GM18909 (cell line): ENCODE measurements at regions not wholly inside any gene's neighbourhood (a gene's known extent, or its start where the extent isn't known, plus 50 kb on each side); places are given as distances from the start of the nearest gene placed in this dataset.

Experiments
- ATAC-seq: cut with Tn5 transposase; IDR thresholded peaks from one replicate; pipeline ENCODE4 v1.9.1; 2021; ENCODE audit warnings: mild to moderate bottlenecking; ENCODE audit not compliant: unreplicated experiment, poor library complexity

- no peak for ATAC-seq
Observed at GRCh38 chr4:12286351-12286750, 857.7 kb upstream of the HS3ST1 start.

DNA sequence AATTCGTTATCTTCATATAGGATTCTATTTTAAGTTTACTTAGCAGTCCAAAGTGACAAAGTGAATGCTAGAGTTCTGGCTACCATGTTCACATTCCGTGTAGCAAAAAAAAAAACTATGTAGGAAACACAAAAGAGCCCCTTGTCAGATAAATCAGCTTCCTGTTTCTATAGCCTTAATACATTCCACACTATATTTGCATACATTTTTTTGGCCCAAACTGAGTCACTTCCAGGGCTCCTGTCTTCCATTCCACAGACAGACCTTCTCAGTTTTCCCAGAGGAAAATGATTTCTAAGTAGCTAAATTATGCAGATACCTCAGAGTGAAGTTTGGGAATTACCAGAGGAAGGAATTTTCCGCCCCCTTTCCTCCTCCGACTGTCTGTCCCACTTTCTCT lies 841.9 kb upstream of the HS3ST1 start:
- no peak for ATAC-seq

DNA sequence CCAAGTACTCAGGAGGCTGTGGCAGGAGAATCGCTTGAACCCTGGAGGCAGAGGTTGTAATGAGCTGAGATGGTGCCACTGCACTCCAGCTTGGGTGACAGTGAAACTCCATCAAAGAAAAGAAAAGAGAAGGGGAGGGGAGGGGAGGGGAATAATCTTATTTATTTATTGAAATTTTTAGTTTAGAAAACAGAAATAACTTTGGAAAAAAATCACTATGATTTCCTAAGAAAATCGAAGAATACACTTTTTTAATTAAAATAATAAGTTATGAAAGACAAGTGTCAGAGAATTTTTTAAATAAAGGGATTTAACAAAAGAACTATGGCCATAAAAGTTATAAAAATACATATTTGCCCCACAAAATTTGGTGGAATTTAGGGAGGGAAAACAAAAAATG lies 836.9 kb upstream of the HS3ST1 start:
- ATAC-seq: no peak

GRCh38 chr4:12260453-12260852 lies 831.8 kb upstream of the HS3ST1 start:
- no peak for ATAC-seq

GRCh38 chr4:12244973-12245372 lies 816.3 kb upstream of the HS3ST1 start:
- no peak for ATAC-seq

GRCh38 chr4:12242354-12242753 lies 813.7 kb upstream of the HS3ST1 start:
- ATAC-seq: no peak

- no peak for ATAC-seq
Observed at GRCh38 chr4:12239897-12240636, 811.4 kb upstream of the HS3ST1 start.

DNA sequence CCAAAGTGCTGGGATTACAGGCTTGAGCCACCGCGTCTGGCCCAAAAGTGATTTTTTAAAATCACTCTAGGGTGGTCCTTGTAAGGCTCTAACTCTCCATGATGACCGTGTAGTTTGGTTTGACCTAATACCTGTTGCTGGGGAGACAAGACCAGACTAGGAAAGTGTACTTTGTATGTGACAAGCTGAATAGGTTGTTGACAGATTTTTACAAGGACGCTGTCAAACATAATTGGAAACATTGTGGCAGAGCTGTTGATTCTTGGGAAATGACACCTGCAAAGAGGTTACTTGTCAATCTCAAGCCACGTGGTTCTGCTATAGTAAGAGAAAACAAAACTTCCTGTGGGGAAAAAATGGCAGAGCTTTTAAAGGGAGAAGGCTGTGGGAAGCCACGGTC lies 802.4 kb upstream of the HS3ST1 start:
- no peak for ATAC-seq

GRCh38 chr4:12221031-12221430 lies 792.3 kb upstream of the HS3ST1 start:
- ATAC-seq: no peak

DNA sequence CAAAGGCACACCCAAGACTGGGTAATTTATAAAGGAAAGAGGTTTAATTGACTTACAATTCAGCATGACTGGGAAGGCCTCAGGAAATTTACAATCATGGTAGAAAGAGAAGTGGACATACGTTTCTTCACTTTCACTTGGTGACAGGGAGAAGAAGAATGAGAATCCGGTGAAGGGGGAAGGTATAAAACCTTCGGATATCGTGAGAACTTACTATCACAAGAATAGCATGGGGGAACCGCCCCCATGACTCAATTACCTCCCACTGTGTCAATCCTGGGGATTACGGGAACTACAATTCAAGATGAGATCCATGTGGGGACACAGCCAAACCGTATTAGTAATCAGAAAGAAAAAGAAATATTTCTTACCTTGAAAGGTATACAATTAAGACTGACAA lies 782.9 kb upstream of the HS3ST1 start:
- no peak for ATAC-seq

- ATAC-seq: no peak
Observed at GRCh38 chr4:12207396-12207795, 778.7 kb upstream of the HS3ST1 start.

DNA sequence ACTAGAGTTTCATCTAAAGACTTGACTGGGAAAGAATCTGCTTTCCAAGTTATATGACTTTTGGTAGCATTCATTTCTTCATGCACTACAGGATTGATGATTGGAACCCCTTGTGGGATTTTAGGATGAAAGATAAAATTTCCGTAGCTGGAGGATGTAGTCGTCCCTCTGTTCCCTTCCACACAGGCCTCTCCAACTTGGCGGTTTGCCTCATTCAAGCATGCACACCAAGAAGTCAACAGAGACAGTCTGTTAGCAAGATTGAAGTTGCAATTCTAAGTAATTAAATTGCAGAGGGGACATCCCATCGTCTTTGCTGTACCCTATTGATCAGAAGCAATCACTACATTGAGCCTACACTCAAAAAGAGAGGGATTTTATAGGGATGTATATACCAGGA lies 777.4 kb upstream of the HS3ST1 start:
- no peak for ATAC-seq

GRCh38 chr4:12203945-12204344 lies 775.3 kb upstream of the HS3ST1 start:
- no peak for ATAC-seq

DNA sequence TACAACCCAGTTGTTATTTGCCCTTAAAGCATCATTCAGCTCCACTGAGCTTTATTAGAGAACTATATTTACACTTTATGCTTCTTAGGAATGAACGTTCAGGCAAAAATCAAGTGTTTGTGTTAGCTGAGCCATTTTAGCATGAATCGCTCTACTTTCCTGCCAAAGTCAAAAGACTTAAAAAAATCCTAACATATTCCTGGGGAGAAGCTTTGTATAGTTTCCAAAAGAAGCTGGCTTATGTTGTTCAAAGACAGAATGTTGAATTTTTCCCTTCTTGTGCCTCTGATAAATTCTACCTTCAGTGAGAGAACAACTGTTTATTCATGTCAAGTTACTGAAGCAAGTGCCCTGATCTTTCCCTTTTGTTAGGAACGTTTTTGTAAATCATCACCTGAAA lies 771.5 kb upstream of the HS3ST1 start:
- ATAC-seq: no peak

DNA sequence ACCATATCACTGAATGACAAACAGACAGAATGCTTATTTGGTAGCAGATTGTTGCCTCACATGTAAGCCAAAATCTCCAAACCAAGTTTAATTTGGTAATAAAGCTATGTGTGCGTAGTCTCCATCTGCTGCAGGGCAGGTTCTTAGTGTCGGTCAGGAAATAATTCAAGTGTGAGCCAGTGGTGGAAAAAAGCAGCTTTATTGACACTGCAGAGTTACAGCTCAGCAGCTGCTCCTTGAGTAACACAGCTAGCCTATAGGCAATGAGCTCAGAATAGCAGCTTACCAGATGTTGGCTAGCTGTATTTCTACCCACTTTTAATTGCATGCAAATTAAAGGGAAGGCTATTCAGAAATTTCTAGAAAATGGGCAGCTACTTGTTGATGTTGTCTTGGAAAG lies 757.8 kb upstream of the HS3ST1 start:
- ATAC-seq: no peak

GRCh38 chr4:12178614-12179610 lies 750.2 kb upstream of the HS3ST1 start:
- ATAC-seq: no peak

- no peak for ATAC-seq
Observed at GRCh38 chr4:12177416-12177815, 748.7 kb upstream of the HS3ST1 start.

DNA sequence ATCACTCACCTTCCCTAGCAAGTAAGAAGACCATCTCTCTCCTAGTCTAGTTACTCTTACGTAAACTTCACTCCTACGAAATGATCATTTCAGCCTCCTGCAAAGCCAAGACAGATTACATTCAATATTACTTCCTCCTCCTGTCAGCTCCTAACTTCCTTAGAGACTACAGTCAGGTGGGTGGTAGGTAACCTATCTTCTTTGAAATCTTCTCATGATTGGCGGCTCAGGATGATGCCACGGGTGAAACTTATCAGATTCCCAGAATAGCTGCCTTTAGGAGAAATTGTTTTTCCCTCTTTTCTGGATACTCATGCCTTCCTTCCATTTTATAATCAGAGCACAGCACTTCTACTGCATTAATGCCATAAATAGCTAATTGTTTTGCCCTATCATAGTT lies 744.8 kb upstream of the HS3ST1 start:
- no peak for ATAC-seq

DNA sequence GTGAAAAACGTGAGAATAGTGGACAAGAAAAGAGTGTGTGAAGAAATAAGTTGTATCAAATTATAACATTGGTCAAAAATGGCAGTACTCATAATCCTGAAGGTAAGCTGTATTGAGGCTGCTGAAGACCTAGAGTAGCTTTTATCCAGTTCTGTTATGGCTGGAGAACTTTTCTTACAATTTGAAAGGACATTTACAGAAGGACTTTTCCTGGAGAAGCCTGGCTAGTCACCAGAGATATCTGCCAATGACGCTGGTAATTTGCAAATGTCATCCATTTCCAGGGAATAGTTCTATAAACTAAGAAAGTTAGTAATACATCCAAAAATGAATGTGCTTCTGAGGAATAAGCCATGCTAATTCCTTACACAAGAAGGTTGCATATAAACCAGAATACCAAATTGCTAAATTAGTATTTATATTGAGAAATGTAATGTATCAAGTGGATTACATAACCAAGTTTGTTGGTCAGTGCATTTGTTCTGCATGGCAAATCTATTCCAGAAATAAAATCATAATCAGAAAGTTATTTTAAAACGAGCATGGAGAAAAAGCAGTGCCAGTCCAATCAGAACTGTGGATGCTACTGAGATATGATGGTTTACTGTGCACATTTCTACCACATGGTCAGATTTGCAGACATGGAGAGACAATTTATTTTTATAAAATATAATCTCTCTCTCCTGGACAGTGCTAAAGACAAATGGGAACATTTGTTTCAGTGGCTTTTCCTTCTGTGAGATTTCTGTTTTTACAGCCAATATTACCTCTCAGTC lies 743.7 kb upstream of the HS3ST1 start:
- ATAC-seq: no peak

DNA sequence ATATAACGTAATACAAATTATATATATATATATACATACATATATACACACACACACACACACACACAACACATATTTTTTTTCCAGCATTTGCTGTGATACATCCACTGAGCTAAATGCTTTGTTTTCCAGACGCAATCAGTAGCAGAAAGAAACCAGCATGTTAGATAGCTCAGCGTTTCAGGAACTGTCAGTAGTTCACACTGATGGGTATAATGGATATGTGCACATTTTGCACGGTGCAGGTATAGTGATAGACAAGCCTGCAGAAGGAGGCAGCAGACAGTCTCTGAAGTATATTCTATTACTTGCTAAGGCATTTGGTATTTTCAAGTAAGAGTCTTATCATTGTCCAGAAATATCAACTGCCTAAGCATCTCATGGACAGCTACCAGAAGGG lies 741.6 kb upstream of the HS3ST1 start:
- ATAC-seq: no peak

DNA sequence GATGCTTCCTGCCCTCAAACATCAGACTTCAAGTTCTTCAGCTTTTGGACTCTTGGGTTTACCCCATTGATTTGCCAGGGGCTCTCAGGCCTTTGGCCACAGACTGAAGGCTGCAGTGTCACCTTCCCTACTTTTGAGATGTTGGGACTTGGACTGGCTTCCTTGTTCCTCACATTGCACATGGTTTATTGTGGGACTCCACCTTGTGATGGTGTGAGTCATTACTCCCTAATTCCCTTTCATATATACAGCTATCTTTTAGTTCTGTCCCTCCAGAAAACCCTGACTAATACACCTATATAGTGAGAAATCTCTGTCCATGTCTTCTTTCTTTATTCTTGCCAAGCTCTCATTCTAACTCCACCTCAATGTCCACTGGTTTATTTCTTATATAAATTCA lies 736.9 kb upstream of the HS3ST1 start:
- no peak for ATAC-seq
